ENCODE measurements at regions not wholly inside any gene's neighbourhood (a gene's known extent, or its start where the extent isn't known, plus 50 kb on each side); places are given as distances from the start of the nearest gene placed in this dataset.

DNA sequence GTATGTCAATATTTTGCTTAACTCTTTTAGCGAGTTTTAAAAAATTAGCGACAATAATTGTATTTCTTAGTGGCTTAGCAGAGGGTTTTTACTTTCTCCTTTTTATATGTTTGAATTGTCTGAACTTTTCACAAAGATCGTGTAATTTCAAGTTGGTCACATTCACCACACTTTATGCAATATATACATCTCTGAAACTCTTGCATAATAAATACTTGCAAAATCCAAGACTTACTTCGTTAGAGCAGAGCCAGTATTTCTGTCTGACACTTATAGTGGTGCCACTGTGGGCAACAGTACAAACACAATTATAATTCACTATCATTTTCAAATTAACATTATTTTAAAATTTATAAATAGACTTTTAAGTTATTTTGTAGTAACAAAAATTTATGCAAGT, 62.0 kb downstream of the SUCNR1 start:
- no peak for DNase-seq (ENCODE audit: low read depth in 4 of 4, low spot score in 1 of 4)

DNA sequence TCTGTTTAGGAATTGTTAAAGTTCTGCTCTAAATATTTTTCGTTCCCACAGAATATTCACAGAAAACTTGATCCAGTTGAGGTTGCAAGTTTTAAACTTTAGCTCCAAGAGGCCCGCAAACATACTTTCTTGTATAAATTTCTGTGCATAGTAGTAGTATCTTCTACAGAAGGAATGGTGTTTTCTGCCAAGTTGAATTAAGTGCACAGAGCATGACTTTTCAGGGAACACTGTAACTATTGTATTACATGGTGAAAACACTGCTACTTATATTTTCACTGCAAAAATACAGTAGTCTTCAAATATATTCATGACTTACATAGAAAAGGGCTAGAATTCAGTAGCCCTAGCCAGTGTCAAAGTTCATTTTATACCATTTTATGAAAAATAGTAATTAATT, 67.0 kb downstream of the SUCNR1 start:
- no peak for DNase-seq (ENCODE audit: low read depth in 4 of 4, low spot score in 1 of 4)

DNA sequence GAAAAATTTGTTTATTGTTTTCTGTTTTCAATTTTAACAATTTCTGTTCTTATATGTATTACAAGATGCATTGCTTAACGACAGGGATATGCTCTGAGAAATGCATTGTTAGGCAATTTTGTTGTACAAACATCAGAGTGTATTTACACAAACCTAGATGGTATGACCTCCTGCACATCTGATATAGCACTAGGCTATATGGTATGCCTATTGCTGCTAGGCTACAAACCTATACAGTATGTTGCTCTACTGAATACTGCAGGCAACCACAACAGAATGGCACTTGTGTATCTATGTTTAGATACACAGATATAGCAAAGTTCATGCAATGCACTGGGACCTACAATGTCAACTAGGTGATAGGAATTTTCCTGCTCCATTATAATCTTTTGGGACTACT, 70.1 kb downstream of the SUCNR1 start:
- no peak for DNase-seq (ENCODE audit: low read depth in 4 of 4, low spot score in 1 of 4)

DNA sequence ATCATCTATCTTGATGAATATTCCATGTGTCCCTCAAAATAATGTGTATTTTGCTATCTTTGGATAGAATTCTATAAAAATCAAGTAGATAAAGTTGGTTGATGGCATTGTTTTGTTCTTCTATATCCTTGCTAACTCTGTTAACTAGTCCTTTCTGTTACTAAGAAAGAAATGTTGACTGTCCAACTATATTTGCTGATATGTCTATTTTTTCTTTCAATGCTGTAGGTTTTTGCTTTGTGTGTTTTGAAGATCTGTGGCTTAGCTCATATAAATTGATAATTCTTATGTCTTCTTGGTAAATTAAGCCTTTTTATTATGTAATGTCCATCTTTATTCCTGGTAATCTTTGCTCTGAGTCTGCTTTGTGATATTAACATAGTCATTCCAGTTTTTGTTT, 70.9 kb downstream of the SUCNR1 start:
- no peak for DNase-seq (ENCODE audit: low read depth in 4 of 4, low spot score in 1 of 4)

DNA sequence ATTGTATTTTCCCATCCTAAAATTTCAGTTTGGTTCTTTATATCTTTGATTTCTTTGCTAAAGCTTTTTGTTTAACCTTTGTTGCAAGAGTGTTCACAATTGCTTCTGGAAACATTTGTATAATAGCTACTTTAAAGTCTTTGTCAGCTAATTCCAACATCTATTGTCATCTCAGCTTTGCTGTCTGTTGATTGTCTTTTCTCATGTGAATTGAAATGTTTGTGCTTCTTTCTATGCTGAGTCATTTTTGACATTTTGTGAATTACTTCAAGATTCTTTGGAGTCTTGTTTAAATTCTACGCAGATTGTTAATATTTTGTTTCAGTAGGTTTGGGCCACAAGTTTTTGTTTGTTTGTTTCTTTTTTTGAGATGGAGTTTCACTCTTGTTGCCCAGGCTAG, 73.2 kb downstream of the SUCNR1 start:
- DNase-seq (ENCODE audit: low read depth in 4 of 4, low spot score in 1 of 4): no peak

DNA sequence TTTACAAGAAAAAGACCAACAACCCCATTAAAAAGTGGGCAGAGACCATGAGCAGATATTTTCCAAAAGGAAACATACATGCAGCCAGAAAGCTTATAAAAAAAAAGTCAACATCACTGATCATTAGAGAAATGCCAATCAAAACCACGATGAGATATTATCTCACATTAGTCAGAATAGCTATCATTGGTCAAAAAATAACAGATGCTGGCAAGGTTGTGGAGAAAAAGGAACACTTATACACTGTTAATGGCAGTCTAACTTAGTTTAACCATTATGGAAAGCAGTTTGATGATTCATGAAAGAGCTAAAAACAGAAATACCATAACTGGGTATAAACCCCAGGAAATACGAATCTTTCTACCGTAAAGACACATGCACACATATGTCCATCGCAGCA, 76.3 kb downstream of the SUCNR1 start:
- no peak for DNase-seq (ENCODE audit: low read depth in 4 of 4, low spot score in 1 of 4)

DNA sequence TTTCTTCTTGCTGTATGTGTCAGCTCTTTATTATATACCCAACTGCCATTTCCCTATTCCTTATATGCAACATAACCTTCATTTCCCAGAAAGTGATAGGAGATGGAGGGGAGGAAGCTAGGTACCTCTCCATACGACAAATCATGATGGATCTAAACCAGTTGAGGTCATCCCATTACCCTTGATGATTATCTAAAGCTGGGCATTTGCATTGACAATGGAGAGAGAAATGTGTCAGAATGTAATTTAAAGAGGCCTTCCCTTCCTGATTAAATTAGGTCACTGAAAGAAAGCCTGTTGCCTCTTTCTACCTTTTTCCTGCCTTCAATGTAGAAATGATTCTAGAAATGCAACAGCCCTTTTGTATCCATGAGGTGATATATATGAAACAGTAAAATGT, 81.9 kb downstream of the SUCNR1 start:
- DNase-seq (ENCODE audit: low read depth in 4 of 4, low spot score in 1 of 4): no peak

DNA sequence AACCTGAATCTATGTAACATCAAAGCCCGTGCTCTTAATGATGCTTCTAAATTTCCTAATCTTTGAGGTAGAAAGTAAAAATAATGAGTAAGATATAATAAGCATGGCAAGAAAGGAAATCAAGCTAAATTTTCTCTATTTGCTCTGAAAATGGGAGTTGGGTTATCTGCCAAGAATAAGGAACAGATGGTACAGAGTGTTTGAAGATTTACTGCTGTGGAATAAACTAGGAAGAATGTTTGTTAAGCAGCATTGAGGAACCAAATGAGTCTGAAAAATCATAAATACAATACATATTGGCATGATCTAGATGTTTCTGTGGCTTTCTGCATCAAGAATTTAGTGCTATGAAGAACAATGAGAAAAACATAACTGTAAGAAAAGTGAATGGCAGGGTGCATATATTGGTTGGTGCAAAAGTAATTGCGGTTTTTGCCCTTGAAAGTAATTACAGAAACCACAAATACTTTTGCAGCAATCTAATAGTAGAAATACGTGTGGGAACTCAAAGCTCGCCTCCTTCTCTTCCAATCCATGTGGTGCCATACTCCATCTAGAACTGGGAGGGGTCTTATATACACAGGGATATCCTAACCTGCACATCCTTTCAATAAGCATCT, 87.6 kb downstream of the SUCNR1 start:
- DNase-seq (ENCODE audit: low read depth in 4 of 4, low spot score in 1 of 4): no peak

DNA sequence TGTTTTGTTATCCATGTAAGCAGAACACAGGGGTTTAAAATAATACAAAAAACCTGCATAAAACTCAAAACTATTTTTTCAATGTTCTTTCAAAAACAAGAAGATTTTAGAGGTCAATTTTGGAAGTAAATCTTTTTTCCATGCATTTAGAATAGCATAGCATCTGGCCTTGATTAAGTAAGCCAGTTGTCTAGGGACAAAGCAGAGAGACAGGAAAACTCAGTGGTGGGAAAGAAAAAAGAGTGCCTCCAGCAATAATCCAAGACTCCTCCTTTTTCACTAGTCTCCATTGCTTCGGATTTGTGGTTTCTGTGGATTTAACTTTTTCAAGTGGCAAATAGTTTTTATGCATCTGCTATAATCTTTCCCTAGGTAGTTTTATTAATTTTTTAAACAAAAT, 88.9 kb downstream of the SUCNR1 start:
- no peak for DNase-seq (ENCODE audit: low read depth in 4 of 4, low spot score in 1 of 4)

DNA sequence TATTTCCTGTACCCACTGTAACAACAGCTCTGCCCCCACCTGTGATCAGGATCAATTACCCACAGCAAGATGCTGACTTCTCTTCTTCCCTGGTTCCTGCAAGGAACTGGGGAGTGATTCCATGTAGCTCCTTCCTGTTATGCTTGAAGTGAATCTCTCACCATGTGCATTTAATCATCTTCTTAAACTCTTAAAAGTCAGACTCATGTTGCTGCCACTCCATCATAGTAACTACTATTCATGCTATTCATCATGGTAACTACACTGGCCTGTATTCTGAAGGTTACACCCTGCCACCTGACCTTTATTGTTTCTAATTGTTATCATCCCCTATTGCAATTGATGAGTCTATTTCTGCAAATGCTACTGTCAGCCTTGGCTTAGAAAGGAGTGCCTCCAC, 89.5 kb downstream of the SUCNR1 start:
- DNase-seq (ENCODE audit: low read depth in 4 of 4, low spot score in 1 of 4): no peak

DNA sequence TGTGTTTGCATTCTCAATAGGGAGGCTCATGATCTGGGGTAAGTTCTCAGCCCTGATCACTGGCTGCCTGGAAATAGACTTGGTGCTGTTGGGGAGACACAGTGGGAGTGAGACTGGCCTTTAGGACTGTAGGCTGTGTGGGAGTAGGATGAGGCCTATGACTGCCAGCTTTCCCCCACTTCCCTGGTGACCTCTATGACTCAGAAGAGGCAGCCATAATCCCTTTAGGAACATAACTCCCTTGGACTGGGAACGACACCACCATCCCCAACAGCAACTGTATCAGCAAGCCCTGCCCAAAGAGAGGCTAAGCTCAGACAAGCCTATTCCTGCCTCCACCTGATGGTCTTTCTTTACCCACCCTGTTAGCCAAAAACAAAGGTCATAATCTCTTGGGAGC, 91.3 kb downstream of the SUCNR1 start:
- no peak for DNase-seq (ENCODE audit: low read depth in 4 of 4, low spot score in 1 of 4)

DNA sequence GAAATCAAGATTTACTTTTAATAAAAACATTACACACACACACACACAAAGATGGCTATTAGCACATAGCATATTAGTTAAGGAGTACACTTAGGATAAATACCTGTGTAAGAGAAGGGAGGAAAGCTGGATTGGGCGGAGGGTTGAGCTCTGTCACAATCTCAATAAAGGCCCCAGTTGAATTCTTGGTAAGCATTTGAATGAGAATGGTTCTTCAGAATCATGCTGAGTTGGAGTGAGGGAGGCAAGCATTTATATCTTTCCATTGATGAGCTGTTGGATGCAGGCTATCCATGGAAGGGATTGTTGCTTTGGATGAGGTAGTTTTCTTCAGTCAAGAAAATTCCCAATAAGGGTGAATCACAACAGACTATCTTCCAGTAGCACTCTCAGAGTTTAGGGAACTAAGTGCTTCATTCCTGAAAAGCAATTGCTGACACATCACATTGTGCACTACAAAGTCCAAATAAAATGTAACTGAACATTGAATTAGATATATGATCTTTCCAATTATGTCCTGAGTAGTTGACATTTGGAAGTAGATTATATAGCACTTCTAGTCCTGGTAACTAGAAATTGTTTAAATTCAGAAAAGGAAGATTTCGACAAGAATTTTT, 95.7 kb downstream of the SUCNR1 start:
- no peak for DNase-seq (ENCODE audit: low read depth in 4 of 4, low spot score in 1 of 4)

DNA sequence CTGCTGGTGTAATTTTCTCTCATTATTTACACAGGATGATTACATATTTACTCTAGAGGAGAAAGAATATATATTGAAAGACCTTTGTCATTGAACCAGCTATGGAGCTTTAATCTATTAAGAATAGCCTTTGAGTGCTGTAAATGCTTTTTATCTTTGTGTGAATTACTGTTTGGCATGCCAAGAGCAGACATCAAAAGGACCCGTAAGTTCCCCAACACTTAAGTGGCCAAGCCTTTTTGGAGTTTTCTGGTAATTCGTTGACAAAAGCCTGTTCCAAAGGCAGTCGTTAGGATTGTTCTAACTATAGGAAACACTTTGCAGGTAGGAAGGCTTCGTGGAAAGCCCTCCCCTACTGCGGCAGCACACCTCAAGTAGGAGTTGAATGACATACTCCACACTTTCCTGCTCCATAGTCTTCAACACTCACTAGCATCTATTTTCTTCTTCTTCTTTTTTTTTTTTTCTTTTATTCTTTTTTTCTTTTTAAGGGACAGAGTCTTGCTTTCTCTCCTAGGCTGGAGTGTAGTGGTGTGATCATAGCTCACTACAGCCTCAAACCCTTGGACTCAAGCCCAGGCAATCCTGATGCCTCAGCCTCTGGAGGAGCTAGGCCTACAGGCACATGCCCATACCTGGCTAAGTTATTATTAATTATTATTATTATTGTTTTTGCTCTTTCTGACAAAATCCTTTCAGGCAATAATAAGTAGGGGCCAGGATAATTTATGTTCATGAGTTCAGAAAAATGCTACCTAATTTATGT, 98.6 kb downstream of the SUCNR1 start:
- DNase-seq (ENCODE audit: low read depth in 4 of 4, low spot score in 1 of 4): no peak

DNA sequence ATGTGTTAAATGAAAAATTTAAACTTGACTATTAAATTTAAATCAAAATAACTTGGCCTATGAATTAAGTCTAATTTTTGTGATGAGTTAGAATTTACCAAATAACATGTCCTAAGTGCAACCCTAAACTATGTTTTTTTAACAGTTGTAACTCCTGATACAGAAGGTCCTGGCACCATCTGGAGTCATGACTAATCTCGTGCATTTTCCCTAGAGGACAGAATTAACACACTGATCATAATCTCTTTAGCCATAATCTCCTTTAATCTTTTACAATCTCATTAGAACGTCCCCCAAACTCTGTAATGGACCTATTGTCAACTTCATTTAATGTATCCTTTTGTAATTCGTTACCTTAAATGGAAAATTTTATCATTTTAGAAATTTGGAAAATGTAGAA, 100.6 kb downstream of the SUCNR1 start:
- DNase-seq (ENCODE audit: low read depth in 4 of 4, low spot score in 1 of 4): no peak

DNA sequence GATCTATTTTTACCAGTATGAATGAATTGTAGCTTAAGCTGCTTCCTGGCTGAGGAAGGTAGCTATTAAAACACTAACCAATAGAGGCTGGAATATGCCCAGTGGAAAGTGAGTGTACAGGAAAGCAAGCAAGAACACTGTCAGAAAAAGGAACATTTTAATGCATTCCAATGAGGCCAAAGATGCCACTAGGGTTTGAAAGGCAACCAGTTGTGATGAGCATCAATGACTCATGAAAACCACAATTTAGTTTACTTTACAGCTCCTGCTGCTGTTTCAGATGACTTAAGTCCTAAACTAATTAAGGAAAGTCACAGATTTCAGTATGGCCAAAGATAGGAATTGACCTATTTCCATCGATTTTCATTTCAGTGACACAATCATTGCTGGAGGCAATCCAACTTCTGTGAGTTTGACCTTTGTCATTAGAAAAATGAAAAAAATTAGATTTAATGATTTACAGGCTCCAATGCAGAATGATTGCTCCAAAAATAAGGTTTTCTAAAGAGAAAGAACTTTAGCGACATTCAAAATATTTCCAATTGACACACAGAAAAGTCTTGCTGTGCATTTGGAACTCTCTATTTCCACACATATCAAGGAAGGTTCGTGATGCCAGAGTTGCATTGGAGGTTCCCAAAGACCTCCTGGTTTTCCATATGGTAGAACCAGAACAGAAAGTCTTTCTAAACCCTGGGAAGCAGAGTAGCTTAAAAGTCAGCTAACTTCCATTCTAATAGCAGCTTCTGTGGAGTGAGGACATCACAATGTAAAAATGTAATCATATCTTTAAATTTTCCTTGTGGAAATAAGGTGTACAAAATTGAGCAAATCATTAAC, 103.0 kb downstream of the SUCNR1 start:
- no peak for DNase-seq (ENCODE audit: low read depth in 4 of 4, low spot score in 1 of 4)

DNA sequence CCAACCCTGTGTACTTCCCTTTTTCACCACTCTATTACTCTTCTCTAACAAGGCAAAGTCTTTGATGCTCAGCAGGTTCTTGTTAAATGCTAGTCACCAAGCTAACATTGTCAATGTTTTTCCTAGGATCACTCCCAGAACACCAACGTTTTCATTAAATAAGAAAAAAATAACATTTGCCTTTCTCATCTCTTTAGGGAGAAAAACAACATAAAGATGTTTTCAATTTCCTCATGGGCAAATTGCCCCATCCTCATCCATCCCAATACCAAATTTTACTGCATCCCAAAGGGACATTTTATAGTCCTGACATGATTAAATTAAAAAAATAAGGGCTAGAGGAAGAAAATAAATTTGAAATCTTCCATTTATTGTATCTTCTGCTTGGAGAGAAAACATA, 106.5 kb downstream of the SUCNR1 start:
- no peak for DNase-seq (ENCODE audit: low read depth in 4 of 4, low spot score in 1 of 4)

DNA sequence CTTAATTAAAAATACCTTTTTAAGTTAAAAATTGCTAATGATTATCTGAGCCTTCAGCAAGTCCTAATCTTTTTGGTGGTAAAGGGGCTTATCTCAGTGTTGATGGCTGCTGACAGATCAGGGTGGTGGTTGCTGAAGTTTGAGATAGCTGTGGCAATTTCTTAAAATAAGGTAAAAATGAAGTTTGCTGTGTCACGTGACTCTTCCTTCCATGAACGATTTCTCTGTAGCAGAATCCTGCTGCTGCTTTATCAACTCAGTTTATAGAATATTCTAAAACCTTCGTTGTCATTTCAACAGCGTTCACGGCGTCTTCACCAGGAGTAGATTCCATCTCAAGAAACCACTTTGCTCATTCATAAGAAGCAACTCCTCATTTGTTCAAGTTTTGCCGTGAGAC, 110.1 kb downstream of the SUCNR1 start:
- DNase-seq (ENCODE audit: low read depth in 4 of 4, low spot score in 1 of 4): no peak

DNA sequence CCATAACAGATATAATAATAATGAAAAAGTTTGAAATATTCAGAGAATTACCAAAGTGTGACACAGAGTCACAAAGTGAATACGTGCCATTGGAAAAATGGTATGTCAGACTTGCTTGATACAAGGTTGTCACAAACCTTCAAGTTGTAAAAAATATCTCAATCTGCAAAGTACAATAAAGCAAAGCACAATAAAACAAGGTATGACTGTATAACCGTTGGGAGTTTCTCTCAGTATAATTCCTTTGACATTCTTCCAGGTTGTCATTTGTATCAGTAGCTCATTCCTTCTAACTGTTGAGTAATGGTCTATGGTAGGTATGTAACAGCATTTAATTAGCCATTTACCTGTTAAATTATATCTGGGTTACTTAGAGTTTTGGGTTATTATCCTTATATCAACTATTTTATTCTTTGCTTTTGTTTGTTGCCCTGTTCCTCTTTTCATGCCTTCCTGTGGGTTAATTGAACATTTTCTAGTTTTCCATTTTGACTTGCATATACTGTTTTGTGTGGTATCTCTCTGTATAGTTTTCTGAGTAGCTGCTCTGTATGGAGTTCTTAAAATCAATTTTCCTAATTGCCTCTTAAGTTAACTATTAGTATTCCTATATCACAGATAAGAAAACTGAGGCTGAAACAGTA, 112.5 kb downstream of the SUCNR1 start:
- no peak for DNase-seq (ENCODE audit: low read depth in 4 of 4, low spot score in 1 of 4)

DNA sequence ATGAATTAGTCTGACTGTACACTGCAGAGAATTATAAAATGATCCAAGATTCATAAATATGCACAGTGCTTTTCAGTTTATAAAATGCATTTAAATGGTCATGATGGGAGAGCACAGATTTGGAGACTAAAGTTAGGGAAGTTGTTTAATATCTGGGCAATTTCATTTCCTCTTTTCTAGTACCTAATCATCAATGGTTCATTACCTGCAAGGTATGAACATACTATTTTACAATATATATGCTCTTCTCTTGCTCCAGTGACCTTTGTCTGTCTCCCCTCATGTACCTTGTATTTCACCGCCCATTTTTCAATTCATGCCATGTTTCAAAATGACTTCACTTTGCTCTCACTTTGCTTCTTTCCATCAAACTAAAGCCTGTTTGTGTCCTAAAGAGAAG, 114.5 kb downstream of the SUCNR1 start:
- no peak for DNase-seq (ENCODE audit: low read depth in 4 of 4, low spot score in 1 of 4)

DNA sequence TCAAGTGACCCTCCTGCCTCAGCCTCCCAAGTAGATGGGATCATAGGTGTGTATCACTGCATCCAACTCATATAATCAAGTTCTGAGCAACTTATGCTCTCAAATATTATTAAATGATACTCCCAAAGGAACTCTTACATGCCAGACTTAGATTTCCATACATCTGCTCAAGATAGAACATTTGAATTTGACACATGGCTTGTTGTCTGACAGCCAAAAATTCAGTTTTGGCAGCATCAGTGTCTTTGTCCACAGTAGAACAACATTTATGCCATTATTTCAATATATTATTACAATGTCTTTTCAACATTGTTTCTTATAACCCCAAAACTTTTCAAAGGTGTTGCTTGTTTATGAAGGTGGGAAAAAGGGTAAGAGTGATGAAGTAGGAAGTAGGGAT, 116.2 kb downstream of the SUCNR1 start:
- DNase-seq (ENCODE audit: low read depth in 4 of 4, low spot score in 1 of 4): no peak

DNA sequence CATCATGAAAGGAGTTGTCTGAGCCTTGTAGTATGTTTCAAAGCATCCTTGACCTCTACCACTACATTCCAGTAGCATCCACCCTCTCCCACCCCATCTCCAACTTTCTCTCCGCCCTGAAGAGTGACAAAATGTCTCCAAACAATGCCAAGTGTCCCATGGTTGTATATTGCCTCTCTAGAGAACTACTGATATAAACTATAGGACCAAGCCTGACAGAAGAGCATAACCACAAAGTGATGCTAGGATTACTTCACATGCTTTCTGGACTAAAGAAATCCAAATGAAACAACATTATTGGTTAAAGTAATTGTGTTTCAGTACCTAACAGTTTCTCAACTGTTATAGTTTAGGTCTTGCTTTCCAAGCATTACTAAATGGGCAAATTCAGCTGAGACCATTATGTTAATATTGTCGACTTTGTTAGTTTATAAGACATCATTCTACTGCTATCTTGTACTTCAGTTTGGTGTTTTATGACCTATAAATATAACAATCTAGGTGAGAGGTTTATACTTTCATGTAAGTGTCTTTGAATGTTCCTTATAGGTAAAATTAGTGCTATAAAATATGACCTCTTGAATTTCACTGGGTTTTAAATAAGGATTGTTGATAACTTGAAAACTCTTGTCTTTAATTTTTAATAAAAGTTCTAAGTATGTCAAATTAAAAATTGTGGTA, 117.4 kb downstream of the SUCNR1 start:
- DNase-seq (ENCODE audit: low read depth in 4 of 4, low spot score in 1 of 4): no peak
